Activated CD4-positive, alpha-beta T cell treated with anti-CD3 and anti-CD28 coated beads for 36 hours (primary cell): ENCODE measurements at regions not wholly inside any gene's neighbourhood (a gene's known extent, or its start where the extent isn't known, plus 50 kb on each side); places are given as distances from the start of the nearest gene placed in this dataset.

Source experiments
- ATAC-seq: fragments of 200-7000 bp; cut with Tn5 transposase; one replicate; pipeline ENCODE4 v1.10.0; 2021; ENCODE audit warnings: mild to moderate bottlenecking, moderate library complexity
- CTCF ChIA-PET: fragments of 350-600 bp; sonication (Branson Sonifier 250); formaldehyde crosslinking; loops from one replicate; lab custom pipeline; 2021; ENCODE audit warnings: antibody characterized with exemption; lab: Charles Lee
- POLR2A ChIA-PET: fragments of 350-600 bp; sonication (Branson Sonifier 250); formaldehyde crosslinking; loops from one replicate; lab custom pipeline; 2021; ENCODE audit warnings: antibody characterized with exemption, inconsistent platforms; lab: Charles Lee
- DNase-seq: peaks from one replicate; pipeline ENCODE4 v3.0.0-alpha.2; 2020
- H3K27ac Mint-ChIP-seq: one replicate; pipeline ENCODE4 v1.8.0; 2021; ENCODE audit warnings: mixed read lengths
- H3K27me3 Mint-ChIP-seq: one replicate; pipeline ENCODE4 v1.8.0; 2021; ENCODE audit warnings: mixed read lengths
- H3K36me3 Mint-ChIP-seq: one replicate; pipeline ENCODE4 v1.8.0; 2021; ENCODE audit warnings: low read depth, mixed read lengths
- H3K4me1 Mint-ChIP-seq: one replicate; pipeline ENCODE4 v1.8.0; 2021; ENCODE audit warnings: mixed read lengths
- H3K4me3 Mint-ChIP-seq: one replicate; pipeline ENCODE4 v1.8.0; 2021; ENCODE audit warnings: mild to moderate bottlenecking, moderate library complexity, mixed read lengths
- H3K9me3 Mint-ChIP-seq: one replicate; pipeline ENCODE4 v1.8.0; 2021; ENCODE audit warnings: low read depth, mixed read lengths
- intact Hi-C, 2 experiments: fragments of 100-400 bp; cut with DNase I in 1 of 2; cut with micrococcal nuclease in 1 of 2; formaldehyde crosslinking; loops; one replicate each; pipeline versions ENCODE4 v1.14.2 to v1.15.1; 2022 to 2024; cut with DNase I, micrococcal nuclease

- H3K9me3 Mint-ChIP-seq: no peaks in the 10 kb centered on the region
- DNase-seq: no peak
- no peaks in the 10 kb centered on the region for H3K4me1 Mint-ChIP-seq
- no peak overlapping the region for H3K27ac Mint-ChIP-seq
- ATAC-seq: no peak
- CTCF ChIA-PET: no interaction called here
- POLR2A ChIA-PET: no interaction called here
- no peak overlapping the region for H3K4me3 Mint-ChIP-seq
- H3K27me3 Mint-ChIP-seq: peaks cover 5% of the 10 kb centered on the region
- H3K36me3 Mint-ChIP-seq: no peaks in the 10 kb centered on the region
- intact Hi-C loops: no loop called here
Observed at GRCh38 chr22:49199224-49199623, 628.4 kb downstream of the BRD1 start.

- no peak for ATAC-seq
- H3K9me3 Mint-ChIP-seq: no peaks in the 10 kb centered on the region
- no peaks in the 10 kb centered on the region for H3K4me1 Mint-ChIP-seq
- intact Hi-C loops: no loop called here
- H3K27me3 Mint-ChIP-seq: peaks cover 5% of the 10 kb centered on the region
- no peak overlapping the region for H3K27ac Mint-ChIP-seq
- no peak for DNase-seq
- H3K36me3 Mint-ChIP-seq: no peaks in the 10 kb centered on the region
- POLR2A ChIA-PET: no interaction called here
- CTCF ChIA-PET: no interaction called here
- H3K4me3 Mint-ChIP-seq: no peak overlapping the region
Observed at GRCh38 chr22:49198705-49199084, 629.0 kb downstream of the BRD1 start.

- Mint-ChIP-seq H3K4me3 (no peak overlapping the region), H3K36me3 (no peaks in the 10 kb centered on the region), H3K27ac (no peak overlapping the region), H3K4me1 (no peaks in the 10 kb centered on the region), H3K27me3 (peaks cover 5% of the 10 kb centered on the region), H3K9me3 (no peaks in the 10 kb centered on the region)
- POLR2A ChIA-PET: no interaction called here
- CTCF ChIA-PET: no interaction called here
- intact Hi-C loops: no loop called here
- DNase-seq: no peak
- no peak for ATAC-seq
Observed at GRCh38 chr22:49197986-49198704, 629.5 kb downstream of the BRD1 start.

GRCh38 chr22:49197505-49197904 is 630.2 kb downstream of the BRD1 start:
- CTCF ChIA-PET: no interaction called here
- Mint-ChIP-seq H3K4me1 (no peaks in the 10 kb centered on the region), H3K27me3 (peaks cover 3% of the 10 kb centered on the region), H3K36me3 (no peaks in the 10 kb centered on the region), H3K4me3 (no peak overlapping the region), H3K9me3 (no peaks in the 10 kb centered on the region), H3K27ac (no peak overlapping the region)
- POLR2A ChIA-PET: no interaction called here
- DNase-seq: no peak
- ATAC-seq: no peak
- intact Hi-C loops: no loop called here

GRCh38 chr22:49196046-49196511 is 631.6 kb downstream of the BRD1 start:
- ChIA-PET POLR2A (no interaction called here), CTCF (no interaction called here)
- Mint-ChIP-seq H3K27ac (no peak overlapping the region), H3K36me3 (no peaks in the 10 kb centered on the region), H3K9me3 (no peaks in the 10 kb centered on the region), H3K27me3 (peaks cover 3% of the 10 kb centered on the region), H3K4me1 (no peaks in the 10 kb centered on the region), H3K4me3 (no peak overlapping the region)
- ATAC-seq (no peak), DNase-seq (no peak)
- intact Hi-C loops: no loop called here

- no peaks in the 10 kb centered on the region for H3K36me3 Mint-ChIP-seq
- no peak overlapping the region for H3K27ac Mint-ChIP-seq
- H3K4me3 Mint-ChIP-seq: no peak overlapping the region
- intact Hi-C loops: no loop called here
- CTCF ChIA-PET: no interaction called here
- H3K9me3 Mint-ChIP-seq: no peaks in the 10 kb centered on the region
- POLR2A ChIA-PET: no interaction called here
- H3K27me3 Mint-ChIP-seq: peaks cover 3% of the 10 kb centered on the region
- DNase-seq (no peak), ATAC-seq (no peak)
- H3K4me1 Mint-ChIP-seq: no peaks in the 10 kb centered on the region
Observed at GRCh38 chr22:49195636-49196035, 632.0 kb downstream of the BRD1 start.

GRCh38 chr22:49193901-49194465 is 633.7 kb downstream of the BRD1 start:
- H3K4me1 Mint-ChIP-seq: no peaks in the 10 kb centered on the region
- H3K9me3 Mint-ChIP-seq: no peaks in the 10 kb centered on the region
- intact Hi-C loops: no loop called here
- H3K36me3 Mint-ChIP-seq: no peaks in the 10 kb centered on the region
- no peak for DNase-seq
- H3K4me3 Mint-ChIP-seq: no peak overlapping the region
- ATAC-seq: no peak
- POLR2A ChIA-PET: no interaction called here
- CTCF ChIA-PET: interaction anchor here (0.6 kb wide), 1 partner anchor 420 kb away, joined by 3 read pairs; no protein-coding TSS in a partner anchor
- H3K27ac Mint-ChIP-seq: no peak overlapping the region
- H3K27me3 Mint-ChIP-seq: no peaks in the 10 kb centered on the region

GRCh38 chr22:49193348-49193747 is 634.3 kb downstream of the BRD1 start:
- CTCF ChIA-PET: interaction anchor here (0.6 kb wide), 1 partner anchor 135 kb away, joined by 3 read pairs; no protein-coding TSS in a partner anchor
- Mint-ChIP-seq H3K4me3 (no peak overlapping the region), H3K36me3 (no peaks in the 10 kb centered on the region), H3K27me3 (no peaks in the 10 kb centered on the region), H3K9me3 (peaks cover 4% of the 10 kb centered on the region), H3K4me1 (no peaks in the 10 kb centered on the region), H3K27ac (no peak overlapping the region)
- ATAC-seq: no peak
- POLR2A ChIA-PET: no interaction called here
- no peak for DNase-seq
- intact Hi-C loops: no loop called here

- Mint-ChIP-seq H3K27ac (no peak overlapping the region), H3K27me3 (no peaks in the 10 kb centered on the region), H3K36me3 (no peaks in the 10 kb centered on the region), H3K4me1 (no peaks in the 10 kb centered on the region), H3K4me3 (no peak overlapping the region), H3K9me3 (peaks cover 5% of the 10 kb centered on the region)
- ChIA-PET CTCF (interaction anchor here (0.6 kb wide), 1 partner anchor 134 kb away, joined by 3 read pairs; no protein-coding TSS in a partner anchor), POLR2A (no interaction called here)
- DNase-seq: no peak
- intact Hi-C loops: no loop called here
- ATAC-seq: no peak
Observed at GRCh38 chr22:49192857-49193250, 634.8 kb downstream of the BRD1 start.

GRCh38 chr22:49192180-49192856 is 635.4 kb downstream of the BRD1 start:
- Mint-ChIP-seq H3K27me3 (no peaks in the 10 kb centered on the region), H3K27ac (no peak overlapping the region), H3K36me3 (no peaks in the 10 kb centered on the region), H3K9me3 (peaks cover 5% of the 10 kb centered on the region), H3K4me3 (no peak overlapping the region), H3K4me1 (no peaks in the 10 kb centered on the region)
- DNase-seq (no peak), ATAC-seq (no peak)
- CTCF ChIA-PET: interaction anchor here (0.6 kb wide), 1 partner anchor 134 kb away, joined by 3 read pairs; no protein-coding TSS in a partner anchor
- intact Hi-C loops: no loop called here
- POLR2A ChIA-PET: no interaction called here

- no peaks in the 10 kb centered on the region for H3K4me1 Mint-ChIP-seq
- intact Hi-C loops: no loop called here
- ATAC-seq (no peak), DNase-seq (no peak)
- H3K36me3 Mint-ChIP-seq: no peaks in the 10 kb centered on the region
- H3K27me3 Mint-ChIP-seq: no peaks in the 10 kb centered on the region
- peaks cover 5% of the 10 kb centered on the region for H3K9me3 Mint-ChIP-seq
- CTCF ChIA-PET: no interaction called here
- POLR2A ChIA-PET: no interaction called here
- no peak overlapping the region for H3K27ac Mint-ChIP-seq
- H3K4me3 Mint-ChIP-seq: no peak overlapping the region
Observed at GRCh38 chr22:49191506-49191980, 636.1 kb downstream of the BRD1 start.
